ENCODE measurements at regions not wholly inside any gene's neighbourhood (a gene's known extent, or its start where the extent isn't known, plus 50 kb on each side); places are given as distances from the start of the nearest gene placed in this dataset.

GRCh38 chr9:79889369-79889768 lies 317.6 kb downstream of the TLE4 start:
- Histone ChIP-seq H3K4me3 (no peak overlapping the region), H3K36me3 (no peaks in the 10 kb centered on the region), H3K4me1 (no peaks in the 10 kb centered on the region), H3K27me3 (no peaks in the 10 kb centered on the region), H3K9me3 (no peaks in the 10 kb centered on the region), H3K27ac (no peak overlapping the region)
- intact Hi-C loops (cut with DNase I), result no loop called here
- ATAC-seq (no peak), DNase-seq (no peak)
- TF ChIP-seq CTCF (IDR thresholded peaks at IDR 0.05), result no peak

GRCh38 chr9:79885093-79885857 lies 313.5 kb downstream of the TLE4 start:
- ATAC-seq (no peak), DNase-seq (no peak)
- no peak overlapping the region for H3K4me3 ChIP-seq
- no peak for TF ChIP-seq CTCF (IDR thresholded peaks at IDR 0.05)
- no peak overlapping the region for H3K27ac ChIP-seq
- intact Hi-C loops (cut with DNase I), result no loop called here
- H3K36me3 ChIP-seq, result no peaks in the 10 kb centered on the region
- no peaks in the 10 kb centered on the region for H3K9me3 ChIP-seq
- H3K27me3 ChIP-seq, result no peaks in the 10 kb centered on the region
- H3K4me1 ChIP-seq, result no peaks in the 10 kb centered on the region

GRCh38 chr9:79884546-79884945 lies 312.8 kb downstream of the TLE4 start:
- H3K4me3 ChIP-seq, result no peak overlapping the region
- H3K27me3 ChIP-seq, result no peaks in the 10 kb centered on the region
- H3K4me1 ChIP-seq, result no peaks in the 10 kb centered on the region
- intact Hi-C loops (cut with DNase I), result no loop called here
- peak in 1 of 4 donors; percentile 29 for DNase-seq
- no peak for ATAC-seq
- no peaks in the 10 kb centered on the region for H3K9me3 ChIP-seq
- TF ChIP-seq CTCF (IDR thresholded peaks at IDR 0.05), result no peak
- no peaks in the 10 kb centered on the region for H3K36me3 ChIP-seq
- H3K27ac ChIP-seq, result no peak overlapping the region

- ATAC-seq, result no peak
- DNase-seq, result no peak
- intact Hi-C loops (cut with DNase I), result no loop called here
These were observed 311.4 kb downstream of the TLE4 start for GRCh38 chr9:79883073-79883645.

More at GRCh38 chr9:79883073-79883645, 311.4 kb downstream of the TLE4 start:
- H3K4me1 ChIP-seq, result no peaks in the 10 kb centered on the region
- no peak overlapping the region for H3K27ac ChIP-seq
- H3K4me3 ChIP-seq, result no peak overlapping the region
- H3K36me3 ChIP-seq, result no peaks in the 10 kb centered on the region
- no peaks in the 10 kb centered on the region for H3K27me3 ChIP-seq
- no peaks in the 10 kb centered on the region for H3K9me3 ChIP-seq
- no peak for TF ChIP-seq CTCF (IDR thresholded peaks at IDR 0.05)

Data from left lung (tissue), 4 donors.